Upper lobe of left lung (tissue), 4 donors: ENCODE measurements at regions not wholly inside any gene's neighbourhood (a gene's known extent, or its start where the extent isn't known, plus 50 kb on each side); places are given as distances from the start of the nearest gene placed in this dataset.

ENCODE experiments used
- CTCF ChIP-seq, 6 experiments: fragments of 450-650 bp in 4 of 6; fragments of 200-600 bp in 2 of 6; sonication (generic) in 2 of 6; IDR thresholded peaks; one replicate each; pipeline ENCODE4 v1.5.1; 2016 to 2019; ENCODE audit warnings: antibody characterized with exemption in 6 of 6
- EP300 ChIP-seq, 4 donors: sonication (generic); formaldehyde crosslinking; IDR thresholded peaks; one replicate each; pipeline ENCODE4 v1.5.1; 2017; ENCODE audit warnings: antibody characterized with exemption in 4 of 4, control low read depth in 2 of 4
- POLR2A ChIP-seq, 4 donors: fragments of 450-650 bp; IDR thresholded peaks; one replicate each; pipeline ENCODE4 v1.5.1; 2016 to 2017; ENCODE audit warnings: antibody characterized with exemption in 4 of 4, mild to moderate bottlenecking in 2 of 4

DNA sequence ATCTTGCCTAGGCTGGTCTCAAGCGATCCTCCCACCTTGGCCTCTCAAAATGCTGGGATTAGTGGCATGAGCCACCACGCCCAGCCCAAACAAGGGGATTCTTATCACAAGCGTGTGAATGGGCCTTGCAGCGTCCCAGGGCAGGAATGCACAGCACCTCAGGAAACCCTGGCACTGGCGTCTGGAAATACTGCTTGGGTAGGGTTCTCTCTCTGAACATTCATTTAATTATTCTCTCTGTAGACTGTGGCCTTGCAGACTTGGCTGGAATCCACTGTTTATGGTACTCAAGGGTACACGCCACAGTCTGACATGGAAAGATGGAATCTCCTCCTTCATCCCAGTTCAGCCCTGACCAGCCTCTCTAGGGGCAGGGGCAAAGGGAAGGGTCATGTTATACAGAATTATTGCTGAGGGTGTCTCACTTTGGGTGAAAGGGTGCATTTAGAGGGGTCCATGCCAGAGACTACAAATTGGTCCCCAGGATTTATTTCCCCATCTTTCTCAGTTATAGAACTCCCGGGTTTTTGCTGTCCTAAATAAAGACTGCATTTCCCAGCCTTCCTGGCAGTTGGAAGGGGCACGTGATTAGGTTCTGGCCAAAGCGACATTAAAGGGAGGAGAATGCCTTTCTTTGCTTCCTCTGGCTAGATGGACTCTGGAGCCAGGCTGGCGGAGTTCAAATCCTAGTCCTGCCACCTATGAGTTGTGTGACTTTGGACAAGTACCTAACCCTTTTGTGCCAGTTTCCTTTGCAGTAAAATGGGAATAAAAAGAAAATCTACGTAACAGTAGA lies 147.2 kb upstream of the HAAO start:
- no peak for TF ChIP-seq EP300 (IDR thresholded peaks at IDR 0.05)
- TF ChIP-seq CTCF (IDR thresholded peaks at IDR 0.05) = no peak
- no peak for TF ChIP-seq POLR2A (IDR thresholded peaks at IDR 0.05)
